GM18870 (cell line): ENCODE measurements at regions not wholly inside any gene's neighbourhood (a gene's known extent, or its start where the extent isn't known, plus 50 kb on each side); places are given as distances from the start of the nearest gene placed in this dataset.

Source experiments
- ATAC-seq: cut with Tn5 transposase; IDR thresholded peaks from one replicate; pipeline ENCODE4 v1.9.1; 2021; ENCODE audit warnings: moderate library complexity; ENCODE audit not compliant: unreplicated experiment

DNA sequence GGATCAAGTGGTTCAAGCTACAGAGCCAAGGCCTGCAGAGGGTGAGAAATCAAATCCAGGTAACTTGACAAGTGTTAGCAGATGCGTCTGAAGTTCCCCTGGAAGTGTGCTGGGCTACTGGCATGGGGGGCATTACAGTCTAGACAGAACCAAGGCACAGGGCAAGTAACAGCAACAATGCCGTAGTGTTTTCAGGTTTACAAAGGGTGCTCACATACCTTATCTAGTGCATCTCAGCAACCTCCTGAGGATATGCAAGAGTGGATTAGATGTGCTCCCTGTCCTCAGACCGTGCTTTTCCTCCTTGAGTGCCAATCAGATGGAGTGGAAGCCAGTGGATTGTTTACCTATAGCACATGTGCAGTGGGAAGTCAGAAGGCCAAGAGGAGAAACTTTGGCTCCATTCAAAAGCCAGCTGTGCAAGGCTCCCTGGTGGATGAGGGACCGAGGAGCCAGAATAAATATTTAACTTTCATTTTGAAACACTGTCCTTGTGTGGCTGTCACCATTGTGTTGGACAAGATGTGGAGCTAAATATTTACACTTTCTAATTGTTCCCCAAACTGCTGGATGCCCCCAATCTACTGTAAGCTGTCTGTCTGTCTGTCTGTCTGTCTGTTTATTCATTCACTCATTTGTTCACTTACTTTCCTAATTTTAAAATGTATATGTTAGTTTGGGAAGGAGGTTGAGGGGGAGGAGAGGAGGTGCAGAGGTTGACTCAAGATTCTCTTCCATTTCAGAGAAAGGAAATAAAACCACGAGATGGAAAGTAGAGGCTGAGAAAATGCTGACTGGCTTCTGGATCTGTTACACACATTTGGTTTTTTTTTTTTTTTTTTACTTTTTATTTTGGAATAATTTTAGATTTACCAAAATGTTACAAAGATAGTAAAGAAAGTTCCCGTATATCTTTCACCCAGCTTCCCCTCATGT, 184.0 kb upstream of the PARP11 start:
- ATAC-seq: no peak

DNA sequence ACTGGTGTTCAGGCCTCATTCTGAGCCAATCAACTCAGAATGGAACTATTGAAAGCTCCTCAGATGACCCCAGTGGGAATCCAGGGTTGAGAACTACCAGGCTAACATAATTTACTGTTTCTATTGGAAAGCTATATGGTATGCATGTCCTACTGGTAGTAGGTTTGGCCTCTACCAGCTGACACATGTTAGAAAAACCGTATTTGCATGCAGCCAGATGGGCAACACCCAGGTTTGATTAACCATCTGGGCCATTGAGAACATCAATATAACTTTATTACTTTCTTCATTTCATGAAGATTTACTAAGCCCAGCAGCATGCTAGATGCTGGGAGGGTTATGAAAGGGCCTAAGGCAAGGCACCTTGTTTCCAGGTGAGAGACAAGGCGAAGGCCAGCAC, 181.4 kb upstream of the PARP11 start:
- no peak for ATAC-seq

DNA sequence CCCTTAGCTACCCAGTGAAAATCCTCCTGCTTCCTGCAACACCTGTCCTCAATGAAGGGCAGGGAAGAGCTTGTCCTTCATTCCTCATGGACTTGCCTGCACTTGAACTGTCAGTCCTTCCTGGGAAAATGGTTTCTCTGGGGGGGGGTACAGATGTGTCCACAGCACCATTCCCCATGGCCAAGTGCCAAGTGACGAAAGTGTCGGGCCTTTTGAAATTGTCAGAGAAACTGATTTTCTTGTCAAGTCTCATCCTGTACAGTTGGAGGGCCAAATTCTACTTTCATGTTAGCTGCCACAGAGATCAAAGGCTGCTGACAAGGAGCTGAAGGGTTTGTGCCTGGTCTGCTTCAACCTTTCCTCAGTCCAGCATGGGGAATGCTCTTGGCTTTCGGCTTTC, 179.5 kb upstream of the PARP11 start:
- no peak for ATAC-seq

DNA sequence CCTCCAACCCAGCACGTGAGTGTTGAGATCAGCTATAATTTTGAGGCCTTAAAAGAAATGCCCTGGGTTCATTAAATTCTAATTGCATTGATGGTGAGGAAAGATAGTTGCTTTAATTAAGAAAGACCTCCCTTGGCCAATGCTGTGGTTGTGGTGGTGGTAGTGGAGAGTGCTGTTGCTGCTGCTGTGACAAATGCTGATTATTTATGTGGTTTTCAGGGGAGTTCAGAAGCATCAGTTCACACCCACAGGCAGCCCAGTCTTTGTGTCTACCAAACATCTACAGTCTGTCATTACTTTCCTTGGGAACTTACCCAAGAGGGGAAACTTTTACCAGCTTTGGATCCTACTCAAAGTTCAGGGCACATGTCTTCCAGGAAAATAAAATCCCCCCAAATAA, 178.4 kb upstream of the PARP11 start:
- ATAC-seq: no peak

DNA sequence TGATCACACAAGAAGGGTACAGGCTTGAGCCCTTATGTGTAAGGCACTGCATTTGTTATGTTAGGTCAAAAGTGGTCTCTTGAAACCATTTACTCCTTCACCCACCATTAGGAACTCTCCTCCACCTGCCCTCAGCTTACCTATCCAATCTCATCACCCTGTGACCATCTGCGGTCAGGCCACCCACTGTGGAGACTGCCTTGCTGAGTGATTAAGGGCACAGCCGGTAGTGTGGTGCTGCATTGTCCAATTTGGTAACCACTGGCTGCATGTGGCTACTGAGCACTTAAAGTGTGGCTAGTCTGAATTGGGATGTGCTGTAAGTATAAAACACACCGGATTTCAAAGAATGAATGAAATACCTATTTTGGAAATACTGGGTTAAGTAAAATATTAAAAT, 177.1 kb upstream of the PARP11 start:
- no peak for ATAC-seq

DNA sequence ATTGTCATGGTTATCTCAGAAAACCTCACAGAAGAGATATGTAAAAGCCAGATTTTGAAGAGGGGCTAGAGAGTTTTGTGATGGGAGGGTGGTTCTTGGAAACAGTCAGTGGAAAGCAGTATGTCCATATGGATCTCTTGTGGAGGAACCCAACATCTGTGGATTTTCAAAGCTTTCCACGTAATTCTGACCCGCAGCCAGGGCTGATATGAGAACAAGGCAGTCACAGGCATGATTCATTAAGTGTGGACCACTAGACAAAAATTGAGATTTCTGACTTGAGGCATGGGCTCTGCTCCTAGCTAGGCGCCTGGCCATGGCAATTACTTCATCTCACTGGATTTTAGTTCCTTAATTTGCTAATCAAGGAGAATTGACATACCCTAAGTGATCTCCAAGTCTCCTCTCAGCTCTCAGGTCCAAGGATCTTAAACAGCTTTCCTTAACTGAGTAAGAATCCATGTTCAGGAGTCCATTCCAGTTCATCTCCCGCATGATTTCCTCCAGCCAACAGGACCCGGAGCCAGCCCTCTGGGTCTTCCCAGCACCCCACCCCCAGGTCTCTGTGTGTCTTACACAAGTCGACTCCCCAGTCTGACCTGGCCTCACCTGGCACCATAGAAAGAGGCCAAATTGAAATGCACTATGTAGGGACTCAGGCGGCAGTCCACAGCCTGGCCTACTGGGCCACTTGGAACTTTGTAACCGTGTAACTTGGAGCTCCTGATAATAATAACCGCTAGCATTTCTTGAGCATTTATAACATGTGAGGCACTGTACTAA, 176.3 kb upstream of the PARP11 start:
- ATAC-seq: no peak

DNA sequence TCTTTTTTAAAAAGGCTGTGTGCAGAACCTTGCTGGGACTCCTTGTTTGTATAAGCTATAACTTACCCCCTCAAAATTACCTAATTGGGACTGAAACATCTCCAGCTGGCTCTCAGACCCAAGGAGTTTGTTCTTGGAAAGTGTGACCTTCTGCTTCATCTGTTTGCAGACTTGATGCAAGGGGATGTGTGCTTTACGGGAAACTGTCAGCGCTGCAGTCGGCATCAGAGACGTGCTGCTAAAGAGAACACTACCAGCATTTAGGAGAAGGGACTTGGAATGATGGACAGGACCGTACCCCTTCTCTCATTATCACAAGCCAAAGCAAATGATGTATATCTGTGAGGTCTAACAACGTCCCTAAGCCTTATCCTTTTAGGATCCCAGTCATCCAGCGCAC, 174.2 kb upstream of the PARP11 start:
- no peak for ATAC-seq

DNA sequence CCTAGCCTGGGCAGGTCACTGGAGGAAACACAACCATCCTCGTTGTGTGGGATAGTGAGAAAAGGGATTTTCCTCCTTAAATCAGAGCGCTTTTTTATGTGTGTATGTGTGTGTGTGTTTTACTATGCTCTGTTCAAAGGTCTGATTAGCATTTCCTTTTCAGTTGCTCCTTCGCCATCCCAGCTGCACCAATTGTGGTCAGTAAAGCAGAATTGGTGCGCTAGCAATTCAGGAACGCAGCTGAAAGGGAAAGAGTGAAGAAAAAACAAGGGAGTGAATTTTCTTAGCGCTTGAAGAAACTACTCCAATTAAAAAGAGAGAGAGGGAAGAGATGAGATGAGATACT, 173.3 kb upstream of the PARP11 start:
- ATAC-seq: no peak

DNA sequence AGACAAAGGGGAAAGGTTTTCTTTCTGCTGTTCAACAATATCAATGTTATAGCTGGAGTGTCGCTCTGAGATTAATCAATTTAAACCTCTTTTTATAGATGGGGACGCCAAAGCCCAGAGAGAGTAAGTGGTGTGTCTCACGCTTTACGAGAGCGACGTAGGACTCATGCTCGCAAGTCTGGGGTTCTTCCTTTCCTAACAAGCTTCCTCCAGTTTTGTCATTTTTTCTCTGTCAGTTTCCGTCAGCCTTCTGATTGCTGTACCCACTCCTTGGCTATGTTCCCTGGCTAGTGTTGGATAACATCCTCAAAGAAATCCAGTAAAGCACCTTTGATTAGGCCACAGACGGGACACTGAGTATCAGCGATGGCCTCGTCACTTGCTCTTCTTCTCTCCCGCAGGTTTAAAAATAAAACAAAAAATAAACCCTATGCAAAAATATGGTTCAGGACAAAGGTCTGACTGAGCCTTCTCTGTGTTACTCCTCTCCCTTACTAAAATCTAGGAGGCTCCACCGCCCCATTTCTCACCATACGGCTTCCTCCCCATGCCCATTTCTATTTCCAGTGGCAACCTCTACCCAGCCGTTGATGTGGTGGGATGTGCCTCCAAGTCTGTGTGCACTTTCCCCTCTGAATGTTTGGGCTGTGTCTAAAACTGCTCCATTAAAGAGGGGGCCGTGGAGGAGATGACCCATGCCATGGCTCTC, 172.7 kb upstream of the PARP11 start:
- no peak for ATAC-seq

DNA sequence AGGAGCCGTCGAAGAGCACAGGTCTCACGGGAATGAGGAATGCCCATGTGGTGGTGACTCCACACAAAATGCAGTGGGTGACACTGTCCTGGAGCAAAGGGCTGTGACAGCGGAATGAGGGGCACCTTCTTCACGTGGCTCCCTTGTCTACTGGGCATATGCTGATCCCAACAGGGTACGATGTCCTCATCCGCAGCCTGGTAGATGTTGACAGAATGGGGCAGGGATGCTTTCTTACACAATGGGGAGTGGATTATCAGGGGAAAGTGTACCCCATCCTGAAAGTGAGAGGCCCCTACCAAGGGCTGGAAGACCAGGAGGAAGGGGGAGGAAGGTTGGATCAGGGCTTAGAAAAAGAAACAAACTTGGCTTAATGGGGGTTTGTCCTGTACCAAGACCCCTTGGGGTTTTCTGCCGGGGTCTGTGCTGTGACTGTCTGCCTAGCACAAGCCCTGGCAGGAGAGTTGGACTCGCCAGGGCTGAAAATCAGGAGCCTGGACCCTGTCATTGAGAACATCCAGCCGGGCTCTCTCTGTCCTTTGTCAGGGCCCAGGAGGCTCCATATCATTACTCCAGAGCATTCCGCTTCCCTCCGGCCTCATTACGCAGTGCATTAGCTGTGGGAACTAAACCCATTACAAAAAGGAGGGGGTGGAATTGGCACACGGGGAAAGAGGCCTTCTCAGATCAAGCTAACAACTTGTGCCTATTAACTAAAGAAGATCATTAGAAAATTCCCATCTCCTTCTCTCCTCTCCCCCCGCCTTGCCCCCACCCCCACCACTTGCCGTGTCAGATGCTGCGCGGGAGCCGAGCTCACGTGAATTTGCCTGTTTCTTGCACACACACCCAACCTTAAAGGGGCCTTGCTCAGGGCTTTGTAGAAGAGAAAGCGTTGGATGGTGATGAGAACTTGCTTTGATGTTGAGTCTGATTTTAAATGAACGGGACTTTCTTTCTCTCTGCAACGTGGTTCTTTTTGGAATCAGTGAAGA, 171.8 kb upstream of the PARP11 start:
- no peak for ATAC-seq

DNA sequence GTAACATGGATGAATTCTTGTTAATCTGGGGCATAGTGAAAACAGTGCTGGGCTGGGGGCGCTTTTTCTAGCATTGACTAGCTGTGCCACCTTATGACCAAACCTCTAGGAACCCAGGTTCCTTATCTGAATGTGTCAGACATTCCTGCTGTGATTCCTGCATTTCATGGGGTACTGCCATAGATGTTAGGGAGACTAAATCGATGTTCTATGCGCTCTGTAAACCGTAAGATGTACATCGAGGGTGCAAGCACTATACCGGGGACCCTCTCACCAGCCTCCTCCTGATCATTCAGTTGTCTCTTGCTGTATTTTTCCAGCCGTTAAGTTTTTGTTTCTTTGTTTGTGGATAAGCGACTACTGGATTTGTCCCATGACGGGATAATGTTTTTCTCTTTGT, 170.9 kb upstream of the PARP11 start:
- ATAC-seq: no peak

DNA sequence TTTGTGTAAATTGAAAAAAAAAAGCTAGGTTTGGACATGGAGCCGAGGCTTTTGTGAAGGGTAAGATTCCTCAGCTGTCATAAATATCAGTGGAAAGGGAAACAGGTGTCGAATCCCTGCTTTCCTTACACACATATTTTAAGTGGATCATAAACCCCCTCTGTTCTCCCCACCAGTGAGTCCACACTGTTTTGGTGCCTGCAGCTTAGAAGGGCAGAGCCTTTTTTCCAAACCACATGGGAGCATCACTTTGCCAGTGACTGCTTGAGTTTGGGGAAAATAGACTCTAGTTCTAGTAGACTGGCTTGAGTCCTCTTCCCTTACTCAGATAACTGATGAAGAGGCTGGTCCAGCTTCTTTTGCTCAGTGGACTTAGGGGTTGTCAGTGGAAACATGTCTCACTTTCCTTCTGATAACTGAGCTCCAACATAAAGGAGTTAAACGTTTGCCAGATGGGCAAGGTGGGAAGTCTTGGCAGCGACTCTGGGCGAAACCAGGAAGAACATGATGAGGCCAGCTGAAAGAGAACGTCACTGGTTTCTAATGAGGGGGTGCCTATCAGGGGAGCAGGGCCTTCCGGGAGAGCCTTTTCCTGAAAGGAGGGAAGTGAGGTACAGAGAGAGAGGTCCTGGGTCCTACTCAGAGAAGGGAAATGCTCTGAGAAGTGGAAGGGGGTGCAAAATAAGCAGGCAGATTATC, 168.1 kb upstream of the PARP11 start:
- no peak for ATAC-seq

DNA sequence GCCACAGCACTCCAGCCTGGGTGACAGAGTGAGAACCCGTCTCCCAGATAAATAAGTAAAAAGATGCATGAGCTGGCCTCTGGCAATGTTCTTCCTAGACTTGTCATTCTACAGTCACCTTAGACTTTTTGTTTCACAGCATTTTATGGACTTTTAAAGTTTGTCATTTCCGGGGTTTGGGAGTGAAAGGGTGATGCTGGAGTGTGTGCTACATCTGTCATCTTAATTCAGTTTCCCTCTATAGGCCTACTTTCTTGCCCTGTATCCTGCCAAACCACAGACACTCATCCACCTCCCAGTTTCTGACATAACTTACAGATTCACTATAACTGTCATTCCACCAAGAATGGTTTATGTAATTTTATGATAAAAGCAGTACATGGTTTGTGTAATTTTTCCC, 166.7 kb upstream of the PARP11 start:
- ATAC-seq: no peak

DNA sequence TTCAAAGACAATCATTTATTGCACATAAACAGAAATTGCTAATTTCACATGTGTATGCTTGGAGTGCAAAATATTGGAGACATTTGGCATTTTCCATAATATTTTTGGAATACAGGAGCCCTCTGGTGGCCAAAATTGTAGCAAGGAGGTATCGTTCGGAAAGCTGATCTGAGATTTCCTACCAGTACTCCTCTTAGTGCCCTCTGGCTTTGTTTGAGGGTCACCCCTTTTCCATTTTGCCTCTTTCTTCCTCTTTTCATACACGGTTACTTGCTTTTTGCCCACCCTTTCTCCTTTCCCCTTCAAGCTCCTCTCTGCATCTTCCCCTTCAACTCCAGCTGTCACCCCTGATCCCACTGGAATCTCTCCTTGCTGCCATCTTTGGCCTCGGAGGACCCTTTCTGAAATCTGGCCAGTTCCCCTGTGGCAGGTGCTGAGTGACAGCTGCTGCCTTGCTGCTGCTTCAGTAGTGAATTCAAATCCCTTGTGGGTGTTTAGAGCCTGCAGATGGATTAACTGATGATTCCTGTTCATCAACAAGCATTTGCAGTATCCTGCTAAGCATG, 164.6 kb upstream of the PARP11 start:
- no peak for ATAC-seq

DNA sequence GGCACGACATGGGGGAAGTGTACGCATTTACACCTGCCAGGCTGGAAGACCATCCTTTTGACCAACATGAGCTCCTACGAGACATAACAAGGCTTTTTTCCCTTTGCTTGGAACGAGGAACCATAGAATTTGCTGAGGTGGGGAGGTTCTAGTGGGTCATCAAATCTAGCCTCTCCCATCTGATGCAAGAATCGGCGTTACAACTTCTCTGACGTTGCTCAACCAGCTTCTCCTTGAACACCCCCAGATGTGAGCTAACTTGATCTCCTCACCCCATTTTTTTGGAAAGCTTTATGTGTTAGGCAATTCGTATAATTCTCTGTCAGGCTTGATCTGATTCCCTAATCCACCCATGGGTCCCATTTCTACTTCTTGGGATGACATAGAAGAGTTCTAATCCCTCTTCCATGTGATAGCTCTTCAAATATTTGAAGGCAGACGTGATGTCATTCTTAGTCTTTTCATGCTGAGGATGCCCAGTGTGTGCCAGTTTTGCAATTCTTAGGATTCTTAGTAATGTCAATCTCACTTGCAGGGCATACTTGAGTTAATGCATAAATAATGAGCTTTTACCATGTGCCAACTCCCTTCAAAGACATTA, 163.6 kb upstream of the PARP11 start:
- no peak for ATAC-seq

DNA sequence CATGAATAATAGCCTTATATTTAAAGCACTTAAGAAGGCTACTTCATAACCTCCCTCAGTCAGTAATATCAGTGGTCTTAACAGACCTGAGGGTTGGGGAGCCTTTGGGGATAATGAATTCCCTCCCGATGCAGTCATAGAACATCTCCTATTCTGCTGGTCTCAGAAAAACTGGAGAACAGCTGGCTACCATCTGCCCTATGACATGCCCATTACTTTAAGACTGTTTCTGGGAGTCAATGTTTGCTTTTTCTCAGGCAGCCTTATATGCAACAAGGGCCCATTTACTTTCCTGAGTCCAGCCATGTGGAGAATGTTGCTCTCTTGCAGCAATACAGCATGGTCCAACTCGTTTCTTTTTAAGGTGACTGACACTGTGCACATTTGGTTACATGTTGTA, 161.7 kb upstream of the PARP11 start:
- no peak for ATAC-seq

DNA sequence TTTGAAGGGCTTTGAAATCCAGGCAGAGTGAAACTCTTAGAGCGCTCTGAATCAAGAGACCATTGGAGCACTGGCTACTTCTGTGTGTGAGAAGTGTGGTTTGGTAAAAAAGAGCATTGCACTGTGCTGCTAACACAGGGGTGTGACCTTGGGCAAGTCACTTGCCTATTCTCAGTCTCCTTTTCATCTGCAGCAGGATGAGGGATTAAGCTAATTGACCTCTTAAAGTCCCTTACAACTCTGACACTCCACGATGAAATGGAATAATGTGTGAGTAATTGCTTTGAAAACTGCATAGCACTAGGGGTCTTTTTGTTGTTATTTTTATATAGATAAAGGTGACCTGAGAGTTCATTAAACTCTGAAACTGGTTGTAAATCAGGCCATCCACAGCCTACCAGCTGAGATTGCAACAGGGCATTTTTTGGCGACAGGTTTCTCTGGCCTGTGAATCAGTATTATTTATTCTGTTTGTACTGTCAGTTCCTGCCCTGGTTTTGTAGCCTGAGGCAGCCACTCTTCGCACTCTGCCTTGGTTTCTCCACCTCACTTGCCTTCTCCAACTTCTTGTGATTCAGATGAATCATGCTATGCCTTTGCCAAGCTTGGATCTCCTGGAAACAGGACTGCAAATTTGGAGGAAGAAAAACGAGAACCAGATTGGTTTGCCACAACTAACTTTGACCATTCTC, 159.9 kb upstream of the PARP11 start:
- ATAC-seq: no peak

DNA sequence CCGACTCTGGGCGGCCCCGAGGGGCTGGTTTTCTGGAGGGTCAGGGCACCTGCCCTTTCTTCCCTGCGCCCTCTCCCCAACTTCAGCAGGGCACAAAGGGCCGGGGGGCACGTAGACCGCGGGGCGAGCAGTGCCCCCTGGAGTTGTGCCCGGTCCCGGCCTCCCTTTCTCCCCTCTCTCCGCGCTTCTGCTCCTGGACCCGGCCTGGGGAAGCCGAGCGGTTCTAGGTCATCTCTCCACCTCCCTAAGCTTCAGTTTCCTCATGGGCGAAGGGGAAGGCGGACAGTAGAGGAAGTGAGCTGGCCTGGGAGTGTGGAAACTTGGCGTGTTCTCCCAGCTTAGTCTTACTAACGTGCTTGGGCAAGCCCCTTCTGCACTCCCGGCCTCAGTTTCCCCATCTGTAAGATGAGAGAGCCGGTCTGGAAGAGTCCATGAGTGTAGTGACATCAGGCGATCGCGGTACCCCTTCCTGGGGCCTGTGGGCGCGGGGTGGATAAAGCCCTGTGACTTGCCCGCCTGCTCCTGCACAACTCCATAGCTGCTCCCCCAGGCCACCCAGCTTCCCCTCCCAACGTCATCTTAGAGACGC, 158.6 kb upstream of the PARP11 start:
- no peak for ATAC-seq
